ENCODE measurements at regions not wholly inside any gene's neighbourhood (a gene's known extent, or its start where the extent isn't known, plus 50 kb on each side); places are given as distances from the start of the nearest gene placed in this dataset.
"Not testable (repeated sequence)": the region's sequence is repeated elsewhere in the genome, so short reads cannot be mapped to it uniquely, and the experiment has no call there.

- no peak for DNase-seq (ENCODE audit: low read depth in 2 of 2)
Observed at GRCh38 chr5:20832204-20833080, 844.4 kb upstream of the CDH18 start.

GRCh38 chr5:20825951-20826350 is 838.0 kb upstream of the CDH18 start:
- not testable (repeated sequence) for DNase-seq (ENCODE audit: low read depth in 2 of 2)

GRCh38 chr5:20797216-20797615 is 809.2 kb upstream of the CDH18 start:
- not testable (repeated sequence) for DNase-seq (ENCODE audit: low read depth in 2 of 2)

DNA sequence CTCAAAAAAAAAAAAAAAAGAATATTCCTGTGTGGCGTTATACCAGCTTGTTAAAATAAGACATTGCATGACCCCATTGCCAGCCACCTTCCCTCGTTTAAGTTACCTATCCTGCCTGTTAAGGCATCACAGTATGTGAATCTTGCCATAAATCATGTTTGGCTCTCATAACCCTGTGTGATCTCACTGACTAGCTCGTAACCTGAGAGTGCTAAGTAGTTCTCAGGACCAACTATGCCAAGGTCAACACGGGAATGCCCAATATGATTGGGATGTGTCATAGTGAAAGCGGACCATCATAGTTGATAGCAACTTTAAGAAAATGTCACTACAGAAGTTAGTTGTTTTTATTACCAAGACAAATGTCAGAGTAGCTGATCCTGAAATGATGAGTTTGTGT is 796.8 kb upstream of the CDH18 start:
- DNase-seq (ENCODE audit: low read depth in 2 of 2) = not testable (repeated sequence)

GRCh38 chr5:20783484-20783883 is 795.5 kb upstream of the CDH18 start:
- not testable (repeated sequence) for DNase-seq (ENCODE audit: low read depth in 2 of 2)

GRCh38 chr5:20771338-20771737 is 783.3 kb upstream of the CDH18 start:
- not testable (repeated sequence) for DNase-seq (ENCODE audit: low read depth in 2 of 2)

GRCh38 chr5:20765074-20765473 is 777.1 kb upstream of the CDH18 start:
- not testable (repeated sequence) for DNase-seq (ENCODE audit: low read depth in 2 of 2)

GRCh38 chr5:20759459-20759858 is 771.5 kb upstream of the CDH18 start:
- DNase-seq (ENCODE audit: low read depth in 2 of 2) = not testable (repeated sequence)

DNA sequence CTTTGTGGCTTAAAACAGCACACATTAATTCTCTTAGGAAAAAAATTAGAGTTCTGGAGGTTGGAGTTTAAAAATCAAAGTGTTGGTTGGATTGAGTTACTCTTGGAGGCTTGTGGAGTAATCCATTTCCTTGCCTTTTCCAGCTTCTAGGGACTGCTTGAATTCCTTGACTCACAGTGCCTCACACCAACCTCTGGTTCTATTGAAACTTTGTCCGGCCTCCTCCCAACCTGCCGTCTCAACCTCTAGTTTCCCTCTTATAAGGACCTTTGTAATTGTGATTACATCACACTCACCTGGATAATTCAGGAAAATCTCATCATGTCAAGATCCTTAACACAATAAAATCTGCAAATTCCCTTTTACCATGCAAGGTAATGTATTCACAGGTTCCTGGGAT is 764.2 kb upstream of the CDH18 start:
- not testable (repeated sequence) for DNase-seq (ENCODE audit: low read depth in 2 of 2)

GRCh38 chr5:20735715-20736114 is 747.7 kb upstream of the CDH18 start:
- DNase-seq (ENCODE audit: low read depth in 2 of 2) = not testable (repeated sequence)

GRCh38 chr5:20732223-20732622 is 744.2 kb upstream of the CDH18 start:
- DNase-seq (ENCODE audit: low read depth in 2 of 2) = not testable (repeated sequence)

- not testable (repeated sequence) for DNase-seq (ENCODE audit: low read depth in 2 of 2)
Observed at GRCh38 chr5:20721286-20721685, 733.3 kb upstream of the CDH18 start.

GRCh38 chr5:20711520-20712155 is 723.6 kb upstream of the CDH18 start:
- peak; percentile 12 to 15 for DNase-seq (ENCODE audit: low read depth in 2 of 2)

GRCh38 chr5:20707634-20708033 is 719.6 kb upstream of the CDH18 start:
- DNase-seq (ENCODE audit: low read depth in 2 of 2) = not testable (repeated sequence)

DNA sequence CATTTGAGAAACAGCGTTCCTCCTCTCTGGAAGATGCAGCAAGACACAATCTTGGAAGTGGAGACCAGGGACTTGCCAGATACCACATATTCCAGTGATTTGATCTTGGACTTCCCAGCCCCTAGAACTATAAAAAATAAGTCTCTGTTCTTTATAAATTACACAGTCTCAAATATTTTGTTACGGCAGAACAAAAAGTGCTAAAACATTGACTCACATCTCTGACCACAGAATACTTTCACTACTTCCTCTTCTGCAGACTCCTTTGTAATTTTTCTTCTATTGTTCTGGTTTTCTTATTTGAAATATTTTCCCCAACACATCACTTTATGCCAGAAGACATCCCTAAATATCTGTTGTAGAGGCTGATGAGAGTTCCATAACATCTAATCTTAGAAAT is 706.1 kb upstream of the CDH18 start:
- DNase-seq (ENCODE audit: low read depth in 2 of 2) = no peak

DNA sequence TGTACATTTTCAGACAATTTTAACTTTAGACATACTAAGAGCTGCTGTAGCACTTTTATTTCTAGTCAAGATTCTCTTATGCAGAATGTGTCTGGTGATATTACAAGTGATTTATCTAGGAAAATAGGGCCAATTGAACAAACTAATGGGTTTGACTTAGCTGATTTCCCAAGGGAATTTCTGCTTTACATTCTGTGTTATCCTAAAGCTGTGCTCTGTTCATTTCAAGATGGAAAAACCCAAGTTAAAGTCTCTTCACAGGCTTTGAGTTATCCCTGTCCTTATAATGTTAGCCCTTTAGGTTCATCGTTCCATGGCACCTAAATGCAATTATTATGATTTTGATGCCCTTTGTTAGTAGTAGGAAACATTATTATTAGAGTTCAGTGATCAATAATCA is 704.9 kb upstream of the CDH18 start:
- DNase-seq (ENCODE audit: low read depth in 2 of 2) = no peak

GRCh38 chr5:20683241-20683940 is 695.4 kb upstream of the CDH18 start:
- DNase-seq (ENCODE audit: low read depth in 2 of 2) = no peak

DNA sequence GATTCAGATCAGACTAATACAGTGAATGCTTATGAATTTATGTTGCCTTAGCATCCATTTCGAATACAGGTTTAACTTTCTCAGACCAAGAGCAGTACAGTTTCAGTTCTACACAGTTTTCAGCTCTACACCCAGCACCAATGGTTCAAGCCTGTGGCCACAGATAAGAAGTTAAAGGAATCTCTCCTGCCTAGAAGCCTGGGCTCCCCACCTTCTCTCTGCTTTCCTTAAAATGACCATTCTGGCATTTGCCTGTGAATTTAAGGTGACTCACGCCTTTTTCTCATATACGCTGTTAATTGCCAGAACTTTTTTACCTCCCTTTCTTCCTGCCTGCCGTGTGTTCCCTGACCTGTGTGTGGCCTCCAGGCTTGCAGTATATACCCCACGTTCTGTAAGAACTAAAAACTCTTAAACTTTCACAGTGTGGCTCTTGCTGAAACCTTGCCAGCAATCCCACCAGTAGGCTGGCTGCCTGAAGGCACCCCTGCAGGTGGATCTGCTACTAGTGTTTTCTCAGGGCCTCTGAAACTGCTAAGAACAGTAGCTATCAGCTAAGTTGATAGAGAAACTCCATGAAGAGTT is 692.8 kb upstream of the CDH18 start:
- DNase-seq (ENCODE audit: low read depth in 2 of 2) = no peak

DNA sequence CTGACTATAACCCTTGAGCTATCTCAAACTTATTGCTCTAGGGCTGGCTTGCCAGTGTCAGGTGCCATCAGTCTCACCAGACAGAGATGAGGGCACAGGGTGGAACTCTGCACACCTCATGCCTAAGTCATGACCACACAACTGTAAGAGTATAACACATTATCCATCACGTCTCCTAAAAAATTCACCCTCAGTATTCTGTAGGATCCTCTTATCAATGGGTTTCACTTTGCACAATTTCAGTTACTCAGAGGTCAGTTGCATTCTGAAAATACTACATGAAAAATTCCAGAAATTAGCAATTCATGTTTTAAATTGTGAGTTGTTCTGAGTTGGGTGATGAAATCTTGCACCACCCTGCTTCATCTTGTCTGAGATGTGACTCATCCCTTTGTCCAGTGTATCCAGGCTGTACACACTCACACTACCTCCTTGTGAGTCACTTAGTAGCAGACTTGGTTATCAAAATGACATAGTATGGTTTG is 690.9 kb upstream of the CDH18 start:
- peak; percentile 91 to 94 for DNase-seq (ENCODE audit: low read depth in 2 of 2)

GRCh38 chr5:20678386-20678785 is 690.4 kb upstream of the CDH18 start:
- DNase-seq (ENCODE audit: low read depth in 2 of 2) = no peak

- DNase-seq (ENCODE audit: low read depth in 2 of 2) = no peak
Observed at GRCh38 chr5:20660588-20660987, 672.6 kb upstream of the CDH18 start.

DNA sequence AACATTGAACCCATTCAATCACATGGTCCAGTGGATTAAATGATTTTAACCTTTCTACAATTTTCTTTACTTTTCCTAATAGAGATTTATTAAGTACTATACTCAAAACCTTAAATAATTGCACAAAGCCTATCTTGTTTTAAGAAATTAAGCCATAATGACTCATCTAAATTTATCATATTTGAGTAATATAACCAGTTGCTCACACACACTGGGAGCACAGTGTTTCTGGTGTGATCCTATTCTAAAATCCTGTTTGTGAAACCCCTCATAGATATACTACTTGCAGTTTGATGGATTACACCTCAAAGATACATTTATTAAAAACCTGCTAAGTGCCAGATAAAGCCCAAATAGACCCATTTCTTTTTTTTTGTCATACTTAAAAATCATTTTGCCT is 668.3 kb upstream of the CDH18 start:
- no peak for DNase-seq (ENCODE audit: low read depth in 2 of 2)
